ENCODE measurements at regions not wholly inside any gene's neighbourhood (a gene's known extent, or its start where the extent isn't known, plus 50 kb on each side); places are given as distances from the start of the nearest gene placed in this dataset.

DNA sequence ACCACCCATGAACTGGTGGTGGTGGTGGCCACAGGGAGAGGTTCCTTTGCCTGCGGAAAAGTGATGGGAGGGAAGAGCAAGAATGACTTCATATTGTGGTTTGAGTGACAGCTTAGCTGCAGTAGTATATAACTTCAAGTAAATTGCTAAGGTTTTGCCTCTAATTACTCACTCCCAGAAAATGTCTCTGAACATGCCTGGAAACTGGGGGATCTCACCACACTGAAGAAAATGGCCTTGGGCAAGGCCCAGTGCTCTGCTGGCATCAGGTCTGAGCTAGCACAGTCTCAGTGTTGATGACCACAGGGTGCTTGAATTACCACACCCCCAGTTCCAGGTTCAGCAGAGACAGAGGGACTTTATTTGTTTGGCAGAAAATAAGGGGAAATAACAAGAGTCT lies 2085.4 kb downstream of the ARAP2 start:
- Histone ChIP-seq H3K4me3 (replicated peaks; ENCODE audit: low read depth, low read length) (no peak overlapping the region), H3K36me3 (ENCODE audit: control insufficient read depth, insufficient read depth, low read length) (no peaks in the 10 kb centered on the region), H3K27me3 (replicated peaks; ENCODE audit: control insufficient read depth, insufficient read depth, low read length) (no peaks in the 10 kb centered on the region)
- TF ChIP-seq, protein P1, sequence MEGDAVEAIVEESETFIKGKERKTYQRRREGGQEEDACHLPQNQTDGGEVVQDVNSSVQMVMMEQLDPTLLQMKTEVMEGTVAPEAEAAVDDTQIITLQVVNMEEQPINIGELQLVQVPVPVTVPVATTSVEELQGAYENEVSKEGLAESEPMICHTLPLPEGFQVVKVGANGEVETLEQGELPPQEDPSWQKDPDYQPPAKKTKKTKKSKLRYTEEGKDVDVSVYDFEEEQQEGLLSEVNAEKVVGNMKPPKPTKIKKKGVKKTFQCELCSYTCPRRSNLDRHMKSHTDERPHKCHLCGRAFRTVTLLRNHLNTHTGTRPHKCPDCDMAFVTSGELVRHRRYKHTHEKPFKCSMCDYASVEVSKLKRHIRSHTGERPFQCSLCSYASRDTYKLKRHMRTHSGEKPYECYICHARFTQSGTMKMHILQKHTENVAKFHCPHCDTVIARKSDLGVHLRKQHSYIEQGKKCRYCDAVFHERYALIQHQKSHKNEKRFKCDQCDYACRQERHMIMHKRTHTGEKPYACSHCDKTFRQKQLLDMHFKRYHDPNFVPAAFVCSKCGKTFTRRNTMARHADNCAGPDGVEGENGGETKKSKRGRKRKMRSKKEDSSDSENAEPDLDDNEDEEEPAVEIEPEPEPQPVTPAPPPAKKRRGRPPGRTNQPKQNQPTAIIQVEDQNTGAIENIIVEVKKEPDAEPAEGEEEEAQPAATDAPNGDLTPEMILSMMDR (IDR thresholded peaks at IDR 0.05; ENCODE audit: insufficient read depth, low read length, poor library complexity, severe bottlenecking), result no peak
- DNase-seq (ENCODE audit: extremely low read depth, insufficient read length), result no peak

DNA sequence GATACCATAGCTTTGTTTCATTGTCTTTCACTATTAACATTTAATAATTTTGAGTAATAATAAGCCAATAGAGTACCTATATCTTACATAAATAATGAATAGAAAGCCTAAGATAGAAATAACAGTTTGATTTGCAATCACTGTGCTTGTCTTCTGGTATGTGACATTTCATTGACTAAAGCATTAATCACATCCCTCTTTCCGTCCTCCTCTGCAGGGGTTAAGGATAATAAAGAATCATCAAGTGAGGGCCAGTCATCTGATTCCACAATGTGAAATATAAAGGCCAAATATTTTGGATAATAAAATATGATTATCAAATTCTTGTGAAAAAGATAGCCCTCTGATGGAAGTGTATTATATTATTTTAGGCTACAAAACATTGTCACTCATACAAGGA lies 2073.4 kb downstream of the ARAP2 start:
- DNase-seq (ENCODE audit: extremely low read depth, insufficient read length), result no peak
- H3K27me3 ChIP-seq (replicated peaks; ENCODE audit: control insufficient read depth, insufficient read depth, low read length), result no peaks in the 10 kb centered on the region
- TF ChIP-seq, protein P1 (IDR thresholded peaks at IDR 0.05; ENCODE audit: insufficient read depth, low read length, poor library complexity, severe bottlenecking), result no peak
- no peaks in the 10 kb centered on the region for H3K36me3 ChIP-seq (ENCODE audit: control insufficient read depth, insufficient read depth, low read length)
- H3K4me3 ChIP-seq (replicated peaks; ENCODE audit: low read depth, low read length), result no peak overlapping the region

DNA sequence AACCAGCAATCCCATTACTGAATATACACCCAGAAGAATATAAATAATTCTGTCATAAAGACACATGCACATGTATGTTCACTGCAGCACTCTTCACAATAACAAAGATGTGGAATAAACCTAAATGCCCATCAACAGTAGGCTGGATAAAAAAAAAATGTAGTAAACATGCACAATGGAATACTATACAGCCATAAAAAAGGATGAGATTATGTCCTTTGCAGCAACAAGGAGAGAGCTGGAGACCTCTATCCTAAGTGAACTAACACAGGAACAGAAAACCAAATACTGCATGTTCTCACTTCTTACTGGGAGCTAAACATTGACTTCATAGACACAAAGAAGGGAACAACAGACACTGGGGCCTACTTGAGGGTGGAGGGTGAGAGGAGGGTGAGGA lies 2067.7 kb downstream of the ARAP2 start:
- H3K36me3 ChIP-seq (ENCODE audit: control insufficient read depth, insufficient read depth, low read length), result no peaks in the 10 kb centered on the region
- no peak for DNase-seq (ENCODE audit: extremely low read depth, insufficient read length)
- no peaks in the 10 kb centered on the region for H3K27me3 ChIP-seq (replicated peaks; ENCODE audit: control insufficient read depth, insufficient read depth, low read length)
- TF ChIP-seq, protein P1 (IDR thresholded peaks at IDR 0.05; ENCODE audit: insufficient read depth, low read length, poor library complexity, severe bottlenecking), result no peak
- no peak overlapping the region for H3K4me3 ChIP-seq (replicated peaks; ENCODE audit: low read depth, low read length)

DNA sequence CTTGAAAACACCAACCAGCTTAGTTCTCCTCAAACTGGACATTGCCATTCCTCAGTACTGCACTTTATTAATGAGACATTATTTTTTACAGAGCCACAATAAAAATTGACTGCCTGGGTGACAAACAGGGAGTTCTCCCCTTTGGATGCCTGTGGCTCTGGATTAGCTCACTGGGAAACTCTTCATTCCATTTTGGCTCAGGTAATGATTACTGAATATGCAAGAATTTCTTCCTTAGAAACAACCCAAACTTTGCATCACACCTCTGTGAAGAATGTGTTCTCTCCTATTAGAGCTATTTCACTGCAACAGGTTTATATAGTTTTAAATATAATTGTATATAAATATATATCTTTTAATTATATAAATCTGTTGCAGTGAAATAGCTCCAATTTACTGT lies 2065.8 kb downstream of the ARAP2 start:
- Histone ChIP-seq H3K36me3 (ENCODE audit: control insufficient read depth, insufficient read depth, low read length) (no peaks in the 10 kb centered on the region), H3K4me3 (replicated peaks; ENCODE audit: low read depth, low read length) (no peak overlapping the region), H3K27me3 (replicated peaks; ENCODE audit: control insufficient read depth, insufficient read depth, low read length) (no peaks in the 10 kb centered on the region)
- DNase-seq (ENCODE audit: extremely low read depth, insufficient read length), result no peak
- TF ChIP-seq, protein P1 (IDR thresholded peaks at IDR 0.05; ENCODE audit: insufficient read depth, low read length, poor library complexity, severe bottlenecking), result no peak

DNA sequence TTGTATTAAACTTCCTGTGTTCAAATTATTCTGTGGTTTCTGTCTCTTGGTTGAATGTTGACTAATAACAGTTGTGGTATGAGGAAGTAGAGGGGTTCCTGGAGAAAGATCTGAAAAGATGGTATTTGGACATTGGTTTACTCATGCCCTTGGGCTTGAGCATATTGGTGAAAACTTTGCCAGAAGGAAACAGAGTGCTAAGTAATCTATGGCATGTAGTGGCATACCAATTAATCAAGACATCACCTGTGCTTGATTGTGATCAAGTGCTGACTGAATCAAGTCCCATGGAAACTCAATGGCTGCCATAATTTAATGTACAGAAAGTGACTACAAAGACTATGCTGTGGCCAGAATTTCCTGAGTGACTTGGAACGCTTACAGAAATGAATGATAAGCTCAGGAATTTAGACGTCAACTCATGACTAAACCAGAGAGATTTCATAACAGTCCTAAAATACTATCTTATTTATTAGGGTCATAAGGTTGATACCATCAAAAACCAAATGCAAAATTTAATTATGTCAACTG lies 2062.9 kb downstream of the ARAP2 start:
- no peak for DNase-seq (ENCODE audit: extremely low read depth, insufficient read length)
- TF ChIP-seq, protein P1 (IDR thresholded peaks at IDR 0.05; ENCODE audit: insufficient read depth, low read length, poor library complexity, severe bottlenecking), result no peak
- H3K27me3 ChIP-seq (replicated peaks; ENCODE audit: control insufficient read depth, insufficient read depth, low read length), result no peaks in the 10 kb centered on the region

DNA sequence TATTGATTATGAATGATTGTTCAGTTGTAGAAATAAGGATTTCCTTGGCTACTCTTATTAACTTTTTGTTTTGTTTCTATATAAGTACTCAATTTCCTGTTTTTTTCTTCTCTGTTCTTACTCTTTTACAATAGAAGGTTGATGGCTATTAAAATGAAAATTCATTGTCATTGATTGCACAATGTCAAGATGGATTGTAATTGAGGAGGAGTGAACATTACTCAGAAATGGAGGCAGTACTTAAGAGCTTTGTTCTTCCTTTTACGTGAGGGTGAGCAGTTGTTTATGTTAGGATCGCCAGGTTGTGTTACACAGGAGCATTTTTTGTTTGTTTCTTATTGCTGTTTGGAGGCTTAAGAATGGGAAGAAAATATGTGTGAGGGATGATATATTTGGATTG lies 2062.4 kb downstream of the ARAP2 start:
- Histone ChIP-seq H3K4me3 (replicated peaks; ENCODE audit: low read depth, low read length) (no peak overlapping the region), H3K27me3 (replicated peaks; ENCODE audit: control insufficient read depth, insufficient read depth, low read length) (no peaks in the 10 kb centered on the region), H3K36me3 (ENCODE audit: control insufficient read depth, insufficient read depth, low read length) (no peaks in the 10 kb centered on the region)
- TF ChIP-seq, protein P1 (IDR thresholded peaks at IDR 0.05; ENCODE audit: insufficient read depth, low read length, poor library complexity, severe bottlenecking), result no peak
- DNase-seq (ENCODE audit: extremely low read depth, insufficient read length), result no peak

More for the DNA sequence above, 2062.9 kb downstream of the ARAP2 start:
- no peak overlapping the region for H3K4me3 ChIP-seq (replicated peaks; ENCODE audit: low read depth, low read length)
- H3K36me3 ChIP-seq (ENCODE audit: control insufficient read depth, insufficient read depth, low read length), result no peaks in the 10 kb centered on the region
